Tibial nerve (tissue), 4 donors: ENCODE measurements at regions not wholly inside any gene's neighbourhood (a gene's known extent, or its start where the extent isn't known, plus 50 kb on each side); places are given as distances from the start of the nearest gene placed in this dataset.
A peak's percentile ranks its signal among the peaks of the same experiment; 100 is the strongest.

Experiments
- EP300 ChIP-seq, 2 donors: sonication (generic); formaldehyde crosslinking; IDR thresholded peaks; one replicate each; pipeline ENCODE4 v1.6.1; 2017; ENCODE audit warnings: antibody characterized with exemption in 2 of 2, mild to moderate bottlenecking in 1 of 2
- POLR2A ChIP-seq, 2 donors: fragments of 450-650 bp; IDR thresholded peaks; one replicate each; pipeline ENCODE4 v1.6.1; 2017; ENCODE audit warnings: antibody characterized with exemption in 2 of 2, mild to moderate bottlenecking in 2 of 2, moderate library complexity in 2 of 2
- TF ChIP-seq, protein P1 (sequence below), 5 experiments: fragments of 200-600 bp in 3 of 5; fragments of 450-650 bp in 2 of 5; sonication (generic) in 3 of 5; IDR thresholded peaks; one replicate each; pipeline ENCODE4 v1.5.1; 2016 to 2019; ENCODE audit warnings: antibody characterized with exemption in 5 of 5, mild to moderate bottlenecking in 3 of 5, moderate library complexity in 2 of 5

GRCh38 chr6:66496659-66497058, 789.6 kb upstream of the EYS start:
- TF ChIP-seq, protein P1, sequence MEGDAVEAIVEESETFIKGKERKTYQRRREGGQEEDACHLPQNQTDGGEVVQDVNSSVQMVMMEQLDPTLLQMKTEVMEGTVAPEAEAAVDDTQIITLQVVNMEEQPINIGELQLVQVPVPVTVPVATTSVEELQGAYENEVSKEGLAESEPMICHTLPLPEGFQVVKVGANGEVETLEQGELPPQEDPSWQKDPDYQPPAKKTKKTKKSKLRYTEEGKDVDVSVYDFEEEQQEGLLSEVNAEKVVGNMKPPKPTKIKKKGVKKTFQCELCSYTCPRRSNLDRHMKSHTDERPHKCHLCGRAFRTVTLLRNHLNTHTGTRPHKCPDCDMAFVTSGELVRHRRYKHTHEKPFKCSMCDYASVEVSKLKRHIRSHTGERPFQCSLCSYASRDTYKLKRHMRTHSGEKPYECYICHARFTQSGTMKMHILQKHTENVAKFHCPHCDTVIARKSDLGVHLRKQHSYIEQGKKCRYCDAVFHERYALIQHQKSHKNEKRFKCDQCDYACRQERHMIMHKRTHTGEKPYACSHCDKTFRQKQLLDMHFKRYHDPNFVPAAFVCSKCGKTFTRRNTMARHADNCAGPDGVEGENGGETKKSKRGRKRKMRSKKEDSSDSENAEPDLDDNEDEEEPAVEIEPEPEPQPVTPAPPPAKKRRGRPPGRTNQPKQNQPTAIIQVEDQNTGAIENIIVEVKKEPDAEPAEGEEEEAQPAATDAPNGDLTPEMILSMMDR (IDR thresholded peaks at IDR 0.05) = peak in 1 of 5 experiments; percentile 8
- no peak for TF ChIP-seq EP300 (IDR thresholded peaks at IDR 0.05)
- no peak for TF ChIP-seq POLR2A (IDR thresholded peaks at IDR 0.05)
